Activated CD4-positive, alpha-beta T cell treated with anti-CD3 and anti-CD28 coated beads for 48 hours (primary cell): ENCODE measurements at regions not wholly inside any gene's neighbourhood (a gene's known extent, or its start where the extent isn't known, plus 50 kb on each side); places are given as distances from the start of the nearest gene placed in this dataset.

Experiments
- DNase-seq: peaks from one replicate; pipeline ENCODE4 v3.0.0-alpha.2; 2020

- DNase-seq, result no peak
Measured at GRCh38 chr3:127370906-127371305, 83.1 kb upstream of the PRR20G start.

GRCh38 chr3:127369356-127369935 is 81.6 kb upstream of the PRR20G start:
- no peak for DNase-seq

- DNase-seq, result no peak
Measured at GRCh38 chr3:127368186-127369032, 80.6 kb upstream of the PRR20G start.

- DNase-seq, result no peak
Measured at GRCh38 chr3:127367593-127367992, 79.7 kb upstream of the PRR20G start.

- no peak for DNase-seq
Measured at GRCh38 chr3:127366383-127366782, 78.5 kb upstream of the PRR20G start.

GRCh38 chr3:127365163-127365798 is 77.4 kb upstream of the PRR20G start:
- DNase-seq, result no peak

GRCh38 chr3:127363891-127364290 is 76.0 kb upstream of the PRR20G start:
- no peak for DNase-seq

GRCh38 chr3:127363171-127363570 is 75.3 kb upstream of the PRR20G start:
- no peak for DNase-seq

- no peak for DNase-seq
Measured at GRCh38 chr3:127360647-127361046, 72.8 kb upstream of the PRR20G start.

- DNase-seq, result no peak
Measured at GRCh38 chr3:127358641-127359040, 70.8 kb upstream of the PRR20G start.

- no peak for DNase-seq
Measured at GRCh38 chr3:127356381-127356780, 68.5 kb upstream of the PRR20G start.

GRCh38 chr3:127354761-127355160 is 66.9 kb upstream of the PRR20G start:
- no peak for DNase-seq

- DNase-seq, result no peak
Measured at GRCh38 chr3:127352612-127353011, 64.8 kb upstream of the PRR20G start.

- DNase-seq, result no peak
Measured at GRCh38 chr3:127351775-127352350, 64.0 kb upstream of the PRR20G start.

- DNase-seq, result no peak
Measured at GRCh38 chr3:127351321-127351720, 63.5 kb upstream of the PRR20G start.

GRCh38 chr3:127350172-127351050 is 62.6 kb upstream of the PRR20G start:
- DNase-seq, result no peak

- DNase-seq, result no peak
Measured at GRCh38 chr3:127349501-127350171, 61.8 kb upstream of the PRR20G start.

- no peak for DNase-seq
Measured at GRCh38 chr3:127342735-127343134, 54.9 kb upstream of the PRR20G start.

GRCh38 chr3:127339928-127340861 is 52.3 kb upstream of the PRR20G start:
- no peak for DNase-seq

GRCh38 chr3:127339016-127339415 is 51.2 kb upstream of the PRR20G start:
- no peak for DNase-seq
